Lung (tissue), 11 donors: ENCODE measurements at regions not wholly inside any gene's neighbourhood (a gene's known extent, or its start where the extent isn't known, plus 50 kb on each side); places are given as distances from the start of the nearest gene placed in this dataset.

Experiments used
- ATAC-seq: fragments of 200-7000 bp; cut with Tn5 transposase; one replicate; pipeline ENCODE4 v1.9.1; 2020; ENCODE audit warnings: moderate number of reproducible peaks; ENCODE audit not compliant: insufficient read depth, low FRiP score
- DNase-seq, 3 donors: peaks; one replicate each; pipeline ENCODE4 v3.0.0-alpha.2; 2013 to 2017
- H3K27ac ChIP-seq, 2 donors: one replicate each; pipeline ENCODE4 v1.5.1; 2013; ENCODE audit warnings: mild to moderate bottlenecking in 2 of 2, moderate library complexity in 2 of 2, control low read depth in 1 of 2, inconsistent platforms in 1 of 2, low read depth in 1 of 2, low read length in 1 of 2
- H3K27me3 ChIP-seq, 3 donors: one replicate each; pipeline ENCODE4 v1.5.1; 2013; ENCODE audit warnings: low read length in 2 of 3; ENCODE audit not compliant: control insufficient read depth in 3 of 3, insufficient read depth in 3 of 3
- H3K36me3 ChIP-seq, 4 donors: one replicate each; pipeline ENCODE4 v1.5.1; 2013; ENCODE audit warnings: low read length in 4 of 4, mild to moderate bottlenecking in 1 of 4, moderate library complexity in 1 of 4; ENCODE audit not compliant: control insufficient read depth in 4 of 4, insufficient read depth in 4 of 4
- H3K4me1 ChIP-seq, 5 donors: one replicate each; pipeline ENCODE4 v1.5.1; 2013; ENCODE audit warnings: low read length in 5 of 5, mild to moderate bottlenecking in 2 of 5, moderate library complexity in 1 of 5; ENCODE audit not compliant: control insufficient read depth in 5 of 5, insufficient read depth in 5 of 5
- H3K4me3 ChIP-seq: one replicate; pipeline ENCODE4 v1.5.1; 2013; ENCODE audit warnings: mild to moderate bottlenecking, control low read depth, moderate library complexity
- H3K9ac ChIP-seq, 2 donors: one replicate each; pipeline ENCODE4 v1.5.1; 2013; ENCODE audit warnings: low read length in 2 of 2, control low read depth in 1 of 2; ENCODE audit not compliant: insufficient read depth in 1 of 2
- H3K9me3 ChIP-seq, 4 donors: one replicate each; pipeline ENCODE4 v1.5.1; 2013; ENCODE audit warnings: low read length in 3 of 4, mild to moderate bottlenecking in 1 of 4, moderate library complexity in 1 of 4; ENCODE audit not compliant: control insufficient read depth in 4 of 4, insufficient read depth in 3 of 4
- WGBS, 2 donors: extraction: QIAGEN DNeasy Blood & Tissue Kit; methylation state at CpG; one replicate each; pipeline ENCODE4 v1.1.7; 2013; 5-methylcytosine and 5-hydroxymethylcytosine counted together
- TF ChIP-seq, protein P1 (sequence below): IDR thresholded peaks from 2 replicates; pipeline ENCODE4 v1.5.1; 2012; ENCODE audit warnings: mild to moderate bottlenecking; ENCODE audit errors: control extremely low read depth, extremely low read depth
- donor health status: control.
- donor health status: control.
- donor health status: Bipolar disorder and iron deficiency.
- donor health status: healthy.
- donor health status: DM: yes; HTN: yes; CAD: no.

DNA sequence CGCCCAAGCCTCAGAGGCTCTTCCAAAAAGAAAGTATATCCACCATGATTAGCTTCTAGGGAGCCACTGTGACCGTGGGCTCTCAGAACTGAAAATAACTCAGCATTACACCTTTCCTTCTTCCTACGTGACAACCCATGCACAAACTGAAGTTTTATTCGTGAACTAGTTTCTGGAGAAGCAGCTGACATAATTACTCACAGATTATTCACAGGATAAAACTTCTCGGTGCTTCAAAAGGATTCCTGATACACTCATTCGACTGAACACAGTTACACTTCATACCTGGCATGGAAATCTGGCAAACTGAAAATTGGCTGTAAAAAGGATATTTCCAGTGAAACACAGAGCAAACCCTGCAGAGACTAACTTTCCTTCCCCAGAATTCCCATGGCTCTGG lies 139.2 kb upstream of the PTER start:
- ATAC-seq, result no peak
- Histone ChIP-seq H3K4me1 (no peaks in the 10 kb centered on the region), H3K27ac (no peak overlapping the region), H3K4me3 (no peak overlapping the region), H3K9me3 (no peaks in the 10 kb centered on the region), H3K9ac (no peak overlapping the region), H3K27me3 (no peaks in the 10 kb centered on the region), H3K36me3 (no peaks in the 10 kb centered on the region)
- TF ChIP-seq, protein P1, sequence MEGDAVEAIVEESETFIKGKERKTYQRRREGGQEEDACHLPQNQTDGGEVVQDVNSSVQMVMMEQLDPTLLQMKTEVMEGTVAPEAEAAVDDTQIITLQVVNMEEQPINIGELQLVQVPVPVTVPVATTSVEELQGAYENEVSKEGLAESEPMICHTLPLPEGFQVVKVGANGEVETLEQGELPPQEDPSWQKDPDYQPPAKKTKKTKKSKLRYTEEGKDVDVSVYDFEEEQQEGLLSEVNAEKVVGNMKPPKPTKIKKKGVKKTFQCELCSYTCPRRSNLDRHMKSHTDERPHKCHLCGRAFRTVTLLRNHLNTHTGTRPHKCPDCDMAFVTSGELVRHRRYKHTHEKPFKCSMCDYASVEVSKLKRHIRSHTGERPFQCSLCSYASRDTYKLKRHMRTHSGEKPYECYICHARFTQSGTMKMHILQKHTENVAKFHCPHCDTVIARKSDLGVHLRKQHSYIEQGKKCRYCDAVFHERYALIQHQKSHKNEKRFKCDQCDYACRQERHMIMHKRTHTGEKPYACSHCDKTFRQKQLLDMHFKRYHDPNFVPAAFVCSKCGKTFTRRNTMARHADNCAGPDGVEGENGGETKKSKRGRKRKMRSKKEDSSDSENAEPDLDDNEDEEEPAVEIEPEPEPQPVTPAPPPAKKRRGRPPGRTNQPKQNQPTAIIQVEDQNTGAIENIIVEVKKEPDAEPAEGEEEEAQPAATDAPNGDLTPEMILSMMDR, result no peak
- DNase-seq, result no peak
- WGBS, 2 donors, result 74 to 86% methylated on average over 6 of the region's 6 CpGs

DNA sequence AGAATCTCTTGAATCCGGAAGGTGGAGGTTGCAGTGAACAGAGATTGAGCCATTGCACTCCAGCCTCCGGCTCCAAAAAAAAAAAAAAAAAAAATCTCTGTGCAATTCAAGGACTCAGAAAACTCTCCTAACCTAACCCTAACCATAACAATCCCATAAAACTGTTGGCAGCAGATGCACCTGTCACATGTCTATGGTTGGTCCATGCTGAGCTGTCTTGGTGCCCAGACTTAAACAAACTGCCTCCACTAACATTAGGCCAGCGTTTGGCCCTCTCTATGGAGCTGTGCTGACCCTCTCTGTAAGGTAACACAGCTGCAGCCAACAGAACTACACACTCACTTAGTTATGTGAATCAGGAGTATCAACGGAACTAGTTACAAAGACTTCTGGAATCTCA lies 132.5 kb upstream of the PTER start:
- DNase-seq, result no peak
- Histone ChIP-seq H3K4me3 (no peak overlapping the region), H3K36me3 (no peaks in the 10 kb centered on the region), H3K4me1 (no peaks in the 10 kb centered on the region), H3K9ac (no peak overlapping the region), H3K27ac (no peak overlapping the region), H3K27me3 (no peaks in the 10 kb centered on the region), H3K9me3 (peaks cover 0 to 7% (median 0%) of the 10 kb centered on the region in 4 donors)
- 84 to 85% methylated on average over 3 to 4 of the region's 4 CpGs for WGBS, 2 donors
- no peak for ATAC-seq
- TF ChIP-seq, protein P1, result no peak

DNA sequence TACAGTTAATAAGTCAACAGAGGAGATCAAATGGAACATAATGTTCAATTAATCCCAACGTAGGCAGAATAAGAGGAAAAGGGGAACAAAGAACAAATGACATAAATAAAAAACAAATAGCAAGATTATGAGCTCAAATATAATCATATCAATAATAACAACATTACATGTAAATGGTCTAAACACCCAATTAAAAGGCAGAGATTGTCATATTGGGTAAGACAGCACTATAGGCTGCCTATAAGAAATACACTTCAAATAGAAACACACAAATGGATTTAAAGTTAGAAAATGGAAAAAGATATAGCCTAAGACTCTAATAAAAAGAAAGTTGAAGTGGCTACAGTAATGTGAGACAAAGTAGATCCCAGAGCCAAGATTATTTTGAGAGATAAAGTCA lies 126.4 kb upstream of the PTER start:
- ATAC-seq, result no peak
- H3K36me3 ChIP-seq, result no peaks in the 10 kb centered on the region
- DNase-seq, result no peak
- TF ChIP-seq, protein P1, result no peak
- no peak overlapping the region for H3K4me3 ChIP-seq
- no peak overlapping the region for H3K9ac ChIP-seq
- peaks cover 0 to 8% (median 0%) of the 10 kb centered on the region in 4 donors for H3K9me3 ChIP-seq
- H3K27ac ChIP-seq, result no peak overlapping the region
- no peaks in the 10 kb centered on the region for H3K4me1 ChIP-seq
- H3K27me3 ChIP-seq, result no peaks in the 10 kb centered on the region
- WGBS, 2 donors, result 50 to 74% methylated on average over 1 of the region's 1 CpG

DNA sequence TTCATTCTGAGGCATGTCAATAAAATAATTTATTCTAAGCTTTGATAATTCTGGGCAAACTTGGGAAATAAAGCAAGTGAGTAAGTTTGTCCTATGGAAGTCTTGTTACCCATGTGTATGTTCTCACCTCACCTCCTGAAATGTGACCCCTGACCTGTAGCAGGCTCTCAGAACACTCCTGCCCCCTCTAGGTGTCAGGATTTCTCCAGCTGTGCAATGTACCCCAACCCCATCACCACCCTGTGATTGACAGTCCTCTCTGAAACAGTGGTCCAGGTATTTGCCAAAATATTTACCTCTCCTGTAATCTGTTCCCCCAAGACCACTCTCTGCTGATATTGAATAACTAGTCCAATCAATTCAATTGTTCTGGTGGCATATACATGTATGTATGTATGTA lies 122.6 kb upstream of the PTER start:
- TF ChIP-seq, protein P1, result no peak
- H3K4me3 ChIP-seq, result no peak overlapping the region
- H3K9ac ChIP-seq, result no peak overlapping the region
- no peaks in the 10 kb centered on the region for H3K36me3 ChIP-seq
- no peak for ATAC-seq
- no peak overlapping the region for H3K27ac ChIP-seq
- no peak for DNase-seq
- no peaks in the 10 kb centered on the region for H3K27me3 ChIP-seq
- H3K4me1 ChIP-seq, result no peaks in the 10 kb centered on the region
- H3K9me3 ChIP-seq, result peaks cover 0 to 1% (median 0%) of the 10 kb centered on the region in 4 donors
